Endothelial cell of umbilical vein (primary cell): ENCODE measurements at regions not wholly inside any gene's neighbourhood (a gene's known extent, or its start where the extent isn't known, plus 50 kb on each side); places are given as distances from the start of the nearest gene placed in this dataset.

Experiments
- BruUV-seq: library from RNA; stranded (reverse); fragments of 400-500 nt; replicated peaks from 2 replicates; lab custom pipeline; 2021; lab: Mats Ljungman, UMichigan
- CTCF ChIA-PET: fragments of 300-600, 350-600 bp; sonication (Branson Sonifier 250); formaldehyde crosslinking; loops from one replicate; lab custom pipeline; 2021; ENCODE audit warnings: antibody characterized with exemption, inconsistent platforms; lab: Charles Lee
- POLR2A ChIA-PET: fragments of 300-600, 350-600 bp; sonication (Branson Sonifier 250); formaldehyde crosslinking; loops from one replicate; lab custom pipeline; 2021; ENCODE audit warnings: antibody characterized with exemption, inconsistent platforms; lab: Charles Lee
- DNase-seq: peaks from one replicate; pipeline ENCODE4 v3.0.0-alpha.2; 2011; ENCODE audit warnings: low read depth, low spot score
- FAIRE-seq: peaks from 2 replicates; lab custom pipeline; 2011; peaks lifted over from hg19 to GRCh38; lab: Jason Lieb, UNC
- H2AFZ ChIP-seq: 2 replicates; pipeline ENCODE4 v1.6.0; 2012; ENCODE audit warnings: low read depth, low read length, control low read depth, inconsistent platforms
- H3K27ac ChIP-seq: 2 replicates; pipeline ENCODE4 v1.5.1; 2011; ENCODE audit warnings: low read depth, mild to moderate bottlenecking, control low read depth, low read length, moderate library complexity; ENCODE audit not compliant: insufficient read depth
- H3K27me3 ChIP-seq, 2 experiments: 2 replicates each; pipeline versions ENCODE4 v1.6.0 to v1.6.1; 2011; ENCODE audit warnings: low read length in 2 of 2, mixed read lengths in 1 of 2; ENCODE audit not compliant: control insufficient read depth in 2 of 2, insufficient read depth in 2 of 2
- H3K36me3 ChIP-seq, 2 experiments: 2 replicates in 1 of 2; 3 replicates in 1 of 2; pipeline ENCODE4 v1.5.1; 2011; ENCODE audit warnings: low read length in 2 of 2, mild to moderate bottlenecking in 1 of 2, moderate library complexity in 1 of 2; ENCODE audit not compliant: control insufficient read depth in 2 of 2, insufficient read depth in 2 of 2; ENCODE audit errors: extremely low read depth in 1 of 2
- H3K4me1 ChIP-seq: 3 replicates; pipeline ENCODE4 v1.5.1; 2011; ENCODE audit warnings: mild to moderate bottlenecking, low read length; ENCODE audit not compliant: control insufficient read depth, insufficient read depth; ENCODE audit errors: extremely low read depth
- H3K4me2 ChIP-seq: 2 replicates; pipeline ENCODE4 v1.6.1; 2011; ENCODE audit warnings: low read length, control low read depth, mixed read lengths; ENCODE audit not compliant: insufficient read depth
- H3K4me3 ChIP-seq, 3 experiments: fragments of 200-600 bp in 1 of 3; sonication (generic), shearing (Covaris generic) in 1 of 3; replicated peaks in 1 of 3; 2 replicates each; pipeline ENCODE4 v1.5.1; 2011 to 2016; ENCODE audit warnings: control low read depth in 3 of 3, low read length in 3 of 3, mild to moderate bottlenecking in 2 of 3, inconsistent platforms in 1 of 3, low read depth in 1 of 3, moderate library complexity in 1 of 3; ENCODE audit not compliant: insufficient read depth in 1 of 3
- H3K79me2 ChIP-seq: 2 replicates; pipeline ENCODE4 v1.6.0; 2012; ENCODE audit warnings: low read length, inconsistent platforms; ENCODE audit not compliant: control insufficient read depth, insufficient read depth
- H3K9ac ChIP-seq: replicated peaks from 2 replicates; pipeline ENCODE3; 2011; ENCODE audit warnings: low read length, control low read depth; ENCODE audit not compliant: insufficient read depth; ENCODE audit errors: extremely low read depth
- H3K9me1 ChIP-seq: replicated peaks from 3 replicates; pipeline ENCODE4 v1.6.0; 2011; ENCODE audit warnings: mild to moderate bottlenecking, low read length; ENCODE audit not compliant: control insufficient read depth, insufficient read depth; ENCODE audit errors: extremely low read depth
- H3K9me3 ChIP-seq: replicated peaks from 2 replicates; pipeline ENCODE4 v1.5.1; 2012; ENCODE audit warnings: low read length, inconsistent platforms; ENCODE audit not compliant: control insufficient read depth, insufficient read depth
- H4K20me1 ChIP-seq: replicated peaks from 2 replicates; pipeline ENCODE3; 2011; ENCODE audit warnings: mild to moderate bottlenecking, low read length; ENCODE audit not compliant: control insufficient read depth, insufficient read depth; ENCODE audit errors: extremely low read depth
- CTCF ChIP-seq, 2 donors: IDR thresholded peaks; 1 replicate in 1 of 2; 2 replicates in 1 of 2; pipeline ENCODE4 v1.5.1; 2011; ENCODE audit warnings: low read length in 2 of 2, mild to moderate bottlenecking in 2 of 2, moderate library complexity in 2 of 2, control low read depth in 1 of 2, inconsistent platforms in 1 of 2, low read depth in 1 of 2; ENCODE audit not compliant: insufficient read depth in 1 of 2; ENCODE audit errors: extremely low read depth in 1 of 2
- FOS ChIP-seq: IDR thresholded peaks from 2 replicates; pipeline ENCODE4 v1.6.1; 2011; ENCODE audit warnings: mild to moderate bottlenecking, low read length, moderate library complexity, borderline replicate concordance; ENCODE audit not compliant: insufficient read depth
- GATA2 ChIP-seq: IDR thresholded peaks from 2 replicates; pipeline ENCODE4 v1.7.0; 2011; ENCODE audit warnings: low read depth, mild to moderate bottlenecking, moderate library complexity, mixed read lengths, low read length; ENCODE audit not compliant: insufficient read length, insufficient read depth
- JUN ChIP-seq: IDR thresholded peaks from 2 replicates; pipeline ENCODE4 v1.6.1; 2011; ENCODE audit warnings: borderline replicate concordance, low read depth; ENCODE audit not compliant: insufficient read length, insufficient read depth
- MAX ChIP-seq: IDR thresholded peaks from 2 replicates; pipeline ENCODE4 v1.6.1; 2011; ENCODE audit not compliant: insufficient read depth, insufficient read length
- dilution Hi-C: fragments of 300-500 bp; cut with MboI; formaldehyde crosslinking; loops from one replicate; pipeline ENCODE4 v1.15.0; 2019; ENCODE audit warnings: low sequenced_read_pairs; ENCODE audit not compliant: extremely low pct_ligation_motif_present
- intact Hi-C: fragments of 100-400 bp; cut with micrococcal nuclease; formaldehyde crosslinking; loops from one replicate; pipeline ENCODE4 v1.10.0; 2022

- Histone ChIP-seq H3K9ac (no peak overlapping the region), H3K27ac (no peak overlapping the region), H3K36me3 (no peaks in the 10 kb centered on the region), H3K79me2 (no peaks in the 10 kb centered on the region), H3K9me1 (no peaks in the 10 kb centered on the region), H3K4me3 (no peak overlapping the region), H3K9me3 (no peaks in the 10 kb centered on the region), H4K20me1 (no peaks in the 10 kb centered on the region), H2AFZ (no peak overlapping the region), H3K4me1 (no peaks in the 10 kb centered on the region), H3K27me3 (no peaks in the 10 kb centered on the region), H3K4me2 (no peak overlapping the region)
- intact Hi-C loops = no loop called here
- FAIRE-seq (no peak), DNase-seq (no peak)
- dilution Hi-C loops = no loop called here
- no TSS peak for BruUV-seq
- CTCF ChIA-PET = no interaction called here
- TF ChIP-seq GATA2 (no peak), JUN (no peak), MAX (no peak), CTCF (IDR thresholded peaks at IDR 0.05; ENCODE audit: extremely low read depth in 1 of 2, insufficient read depth in 1 of 2, low read depth in 1 of 2, low read length in 2 of 2) (no peak), FOS (no peak)
- POLR2A ChIA-PET = no interaction called here
Measured at GRCh38 chr13:111937777-111938311, 129.1 kb upstream of the SOX1 start.
